HG03457 (cell line): ENCODE measurements at regions not wholly inside any gene's neighbourhood (a gene's known extent, or its start where the extent isn't known, plus 50 kb on each side); places are given as distances from the start of the nearest gene placed in this dataset.

Experiments
- ATAC-seq: cut with Tn5 transposase; IDR thresholded peaks from one replicate; pipeline ENCODE4 v1.9.1; 2021; ENCODE audit warnings: moderate number of reproducible peaks; ENCODE audit not compliant: unreplicated experiment

- ATAC-seq = no peak
Measured at GRCh38 chr11:38315151-38315550, 1717.1 kb upstream of the RAG2 start.

- no peak for ATAC-seq
Measured at GRCh38 chr11:38307455-38307854, 1709.4 kb upstream of the RAG2 start.

- no peak for ATAC-seq
Measured at GRCh38 chr11:38305682-38306081, 1707.6 kb upstream of the RAG2 start.

- no peak for ATAC-seq
Measured at GRCh38 chr11:38304926-38305325, 1706.9 kb upstream of the RAG2 start.

GRCh38 chr11:38302564-38302963 lies 1704.5 kb upstream of the RAG2 start:
- no peak for ATAC-seq

- ATAC-seq = no peak
Measured at GRCh38 chr11:38300570-38300969, 1702.5 kb upstream of the RAG2 start.

- ATAC-seq = no peak
Measured at GRCh38 chr11:38296211-38296776, 1698.3 kb upstream of the RAG2 start.

- ATAC-seq = no peak
Measured at GRCh38 chr11:38282718-38283117, 1684.7 kb upstream of the RAG2 start.

GRCh38 chr11:38278457-38279141 lies 1680.6 kb upstream of the RAG2 start:
- no peak for ATAC-seq

- ATAC-seq = no peak
Measured at GRCh38 chr11:38274031-38274430, 1676.0 kb upstream of the RAG2 start.

- ATAC-seq = no peak
Measured at GRCh38 chr11:38272376-38272775, 1674.3 kb upstream of the RAG2 start.

GRCh38 chr11:38266691-38267090 lies 1668.7 kb upstream of the RAG2 start:
- ATAC-seq = no peak

- no peak for ATAC-seq
Measured at GRCh38 chr11:38256436-38256835, 1658.4 kb upstream of the RAG2 start.

GRCh38 chr11:38254913-38255312 lies 1656.9 kb upstream of the RAG2 start:
- no peak for ATAC-seq

GRCh38 chr11:38252620-38253019 lies 1654.6 kb upstream of the RAG2 start:
- no peak for ATAC-seq

GRCh38 chr11:38246451-38246850 lies 1648.4 kb upstream of the RAG2 start:
- no peak for ATAC-seq

GRCh38 chr11:38226684-38227083 lies 1628.6 kb upstream of the RAG2 start:
- no peak for ATAC-seq

GRCh38 chr11:38221295-38221694 lies 1623.3 kb upstream of the RAG2 start:
- no peak for ATAC-seq

- ATAC-seq = no peak
Measured at GRCh38 chr11:38219636-38220035, 1621.6 kb upstream of the RAG2 start.

- ATAC-seq = no peak
Measured at GRCh38 chr11:38208951-38209350, 1610.9 kb upstream of the RAG2 start.

- no peak for ATAC-seq
Measured at GRCh38 chr11:38206663-38207062, 1608.6 kb upstream of the RAG2 start.

GRCh38 chr11:38191101-38191500 lies 1593.1 kb upstream of the RAG2 start:
- no peak for ATAC-seq
